Upper lobe of left lung (tissue), 4 donors: ENCODE measurements at regions not wholly inside any gene's neighbourhood (a gene's known extent, or its start where the extent isn't known, plus 50 kb on each side); places are given as distances from the start of the nearest gene placed in this dataset.

Source experiments
- CTCF ChIP-seq, 6 experiments: fragments of 450-650 bp in 4 of 6; fragments of 200-600 bp in 2 of 6; sonication (generic) in 2 of 6; IDR thresholded peaks; one replicate each; pipeline ENCODE4 v1.5.1; 2016 to 2019; ENCODE audit warnings: antibody characterized with exemption in 6 of 6
- EP300 ChIP-seq, 4 donors: sonication (generic); formaldehyde crosslinking; IDR thresholded peaks; one replicate each; pipeline ENCODE4 v1.5.1; 2017; ENCODE audit warnings: antibody characterized with exemption in 4 of 4, control low read depth in 2 of 4
- POLR2A ChIP-seq, 4 donors: fragments of 450-650 bp; IDR thresholded peaks; one replicate each; pipeline ENCODE4 v1.5.1; 2016 to 2017; ENCODE audit warnings: antibody characterized with exemption in 4 of 4, mild to moderate bottlenecking in 2 of 4
- POLR2AphosphoS5 ChIP-seq, 2 donors: sonication (generic); formaldehyde crosslinking; IDR thresholded peaks; one replicate each; pipeline ENCODE4 v1.5.1; 2017; ENCODE audit warnings: antibody characterized with exemption in 2 of 2

- TF ChIP-seq CTCF (IDR thresholded peaks at IDR 0.05) = no peak
- TF ChIP-seq POLR2A (IDR thresholded peaks at IDR 0.05) = no peak
- no peak for TF ChIP-seq POLR2AphosphoS5 (IDR thresholded peaks at IDR 0.05)
- no peak for TF ChIP-seq EP300 (IDR thresholded peaks at IDR 0.05)
Observed at GRCh38 chr1:80410233-80410632, 1390.5 kb upstream of the ADGRL2 start.
